ENCODE measurements at regions not wholly inside any gene's neighbourhood (a gene's known extent, or its start where the extent isn't known, plus 50 kb on each side); places are given as distances from the start of the nearest gene placed in this dataset.

GRCh38 chr5:143581649-143582048 is 178.2 kb upstream of the NR3C1 start:
- CTCF ChIA-PET = no interaction called here
- no peak for DNase-seq (ENCODE audit: low read depth)

GRCh38 chr5:143581147-143581546 is 177.7 kb upstream of the NR3C1 start:
- H3K4me3 ChIP-seq (ENCODE audit: low read depth, low read length) = no peak overlapping the region
- POLR2A ChIA-PET = no interaction called here
- no peaks in the 10 kb centered on the region for H3K36me3 ChIP-seq (ENCODE audit: control insufficient read depth, insufficient read depth, low read length)
- CTCF ChIA-PET = no interaction called here
- H3K27me3 ChIP-seq (ENCODE audit: control insufficient read depth, insufficient read depth, low read length) = no peaks in the 10 kb centered on the region
- no peak for DNase-seq (ENCODE audit: low read depth)
- no peak for TF ChIP-seq CTCF (IDR thresholded peaks at IDR 0.05; ENCODE audit: insufficient read depth, low read depth, low read length)

More at GRCh38 chr5:143581649-143582048, 178.2 kb upstream of the NR3C1 start:
- no peaks in the 10 kb centered on the region for H3K27me3 ChIP-seq (ENCODE audit: control insufficient read depth, insufficient read depth, low read length)
- no peak for TF ChIP-seq CTCF (IDR thresholded peaks at IDR 0.05; ENCODE audit: insufficient read depth, low read depth, low read length)
- no peaks in the 10 kb centered on the region for H3K36me3 ChIP-seq (ENCODE audit: control insufficient read depth, insufficient read depth, low read length)
- POLR2A ChIA-PET = no interaction called here
- H3K4me3 ChIP-seq (ENCODE audit: low read depth, low read length) = no peak overlapping the region

GRCh38 chr5:143576711-143577484 is 173.4 kb upstream of the NR3C1 start:
- POLR2A ChIA-PET = no interaction called here
- Histone ChIP-seq H3K27me3 (ENCODE audit: control insufficient read depth, insufficient read depth, low read length) (no peaks in the 10 kb centered on the region), H3K36me3 (ENCODE audit: control insufficient read depth, insufficient read depth, low read length) (no peaks in the 10 kb centered on the region), H3K4me3 (ENCODE audit: low read depth, low read length) (no peak overlapping the region)
- CTCF ChIA-PET = interaction anchor here (1.0 to 1.9 kb wide), 2 partner anchors 10 to 15 kb away, joined by 3 to 4 read pairs; no protein-coding TSS in a partner anchor
- TF ChIP-seq CTCF (IDR thresholded peaks at IDR 0.05; ENCODE audit: insufficient read depth, low read depth, low read length) = no peak
- peak; percentile 41 for DNase-seq (ENCODE audit: low read depth)

GRCh38 chr5:143575286-143575685 is 171.8 kb upstream of the NR3C1 start:
- ChIA-PET POLR2A (no interaction called here), CTCF (interaction anchor here (1.1 to 1.9 kb wide), 3 partner anchors 12 to 16 kb away, joined by 4 read pairs; no protein-coding TSS in a partner anchor)
- no peak for TF ChIP-seq CTCF (IDR thresholded peaks at IDR 0.05; ENCODE audit: insufficient read depth, low read depth, low read length)

GRCh38 chr5:143574236-143574635 is 170.8 kb upstream of the NR3C1 start:
- no peak for DNase-seq (ENCODE audit: low read depth)
- CTCF ChIA-PET = interaction anchor here (0.6 to 1.1 kb wide), 3 partner anchors 13 to 128 kb away, joined by 3 read pairs; no protein-coding TSS in a partner anchor
- no peak overlapping the region for H3K4me3 ChIP-seq (ENCODE audit: low read depth, low read length)
- no peaks in the 10 kb centered on the region for H3K27me3 ChIP-seq (ENCODE audit: control insufficient read depth, insufficient read depth, low read length)
- no peak for TF ChIP-seq CTCF (IDR thresholded peaks at IDR 0.05; ENCODE audit: insufficient read depth, low read depth, low read length)
- POLR2A ChIA-PET = no interaction called here
- no peaks in the 10 kb centered on the region; the same call in 1 of the 2 replicates for H3K36me3 ChIP-seq (ENCODE audit: control insufficient read depth, insufficient read depth, low read length)

More at GRCh38 chr5:143575286-143575685, 171.8 kb upstream of the NR3C1 start:
- Histone ChIP-seq H3K27me3 (ENCODE audit: control insufficient read depth, insufficient read depth, low read length) (no peaks in the 10 kb centered on the region), H3K36me3 (ENCODE audit: control insufficient read depth, insufficient read depth, low read length) (no peaks in the 10 kb centered on the region), H3K4me3 (ENCODE audit: low read depth, low read length) (no peak overlapping the region)
- no peak for DNase-seq (ENCODE audit: low read depth)

Measured in BJ (cell line).